ENCODE measurements at regions not wholly inside any gene's neighbourhood (a gene's known extent, or its start where the extent isn't known, plus 50 kb on each side); places are given as distances from the start of the nearest gene placed in this dataset.

DNA sequence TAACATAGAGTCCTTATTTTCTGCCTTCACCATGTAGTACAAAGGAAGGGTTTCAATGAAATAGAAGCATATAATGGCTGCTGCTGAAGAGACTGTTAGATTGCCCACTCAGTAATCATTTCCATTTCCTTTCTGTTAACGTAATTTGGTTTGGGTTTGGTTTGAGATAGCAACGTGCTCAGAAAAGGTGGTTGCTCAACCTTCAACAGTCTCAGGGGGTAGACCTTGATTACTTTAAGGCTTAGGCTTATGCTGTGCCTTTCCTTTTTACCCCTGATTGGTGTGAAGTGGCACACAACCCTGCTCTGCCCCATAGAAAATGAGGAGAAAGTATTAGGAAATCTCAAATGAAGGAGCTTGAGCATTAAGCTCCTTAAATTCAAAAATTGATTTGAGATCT lies 163.7 kb upstream of the TP63 start:
- H4K20me1 ChIP-seq (replicated peaks; ENCODE audit: insufficient read depth), result no peaks in the 10 kb centered on the region
- H3K4me1 Mint-ChIP-seq, result peaks cover 3% of the 10 kb centered on the region
- no peaks in the 10 kb centered on the region for H3F3A ChIP-seq (replicated peaks; ENCODE audit: low read depth)
- peak overlapping the region; percentile 24; the same call in 1 of the 2 replicates for H2AFZ ChIP-seq
- no peaks in the 10 kb centered on the region for H3K36me3 ChIP-seq (ENCODE audit: insufficient read depth)
- DNase-seq (ENCODE audit: low spot score) (no peak), ATAC-seq (no peak)
- H3K4me1 ChIP-seq (ENCODE audit: insufficient read depth), result no peaks in the 10 kb centered on the region
- H3K27ac Mint-ChIP-seq, result no peak overlapping the region
- H3K9me3 Mint-ChIP-seq, result no peaks in the 10 kb centered on the region
- H3K27ac ChIP-seq (ENCODE audit: low read depth), result no peak overlapping the region
- no peaks in the 10 kb centered on the region for H3K79me2 ChIP-seq (replicated peaks; ENCODE audit: insufficient read depth)
- TF ChIP-seq REST (IDR thresholded peaks at IDR 0.05; ENCODE audit: unreplicated experiment) (no peak), ETS1 (IDR thresholded peaks at IDR 0.05) (no peak), JUNB (IDR thresholded peaks at IDR 0.05; ENCODE audit: unreplicated experiment) (no peak), ZNF331 (CRISPR knock-in tag; IDR thresholded peaks at IDR 0.05; ENCODE audit: low read depth) (no peak), NANOG (IDR thresholded peaks at IDR 0.05; ENCODE audit: borderline replicate concordance) (no peak), STAT1 (IDR thresholded peaks at IDR 0.05; ENCODE audit: unreplicated experiment) (no peak), EZH2phosphoT487 (IDR thresholded peaks at IDR 0.05; ENCODE audit: unreplicated experiment) (no peak), CREB1 (CRISPR knock-in tag; IDR thresholded peaks at IDR 0.05; ENCODE audit: low read depth) (no peak), POLR2AphosphoS5 (IDR thresholded peaks at IDR 0.05; ENCODE audit: low read depth) (no peak), EZH2 (IDR thresholded peaks at IDR 0.05; ENCODE audit: low read depth, unreplicated experiment) (no peak), CTCF (conservative IDR thresholded peaks at IDR 0.05; ENCODE audit: low read depth in 2 of 2) (no peak), ZNF114 (CRISPR knock-in tag; IDR thresholded peaks at IDR 0.05) (no peak)
- no peak overlapping the region for H3K4me2 ChIP-seq
- no peaks in the 10 kb centered on the region for H3K9me2 ChIP-seq (ENCODE audit: insufficient read depth)
- no peaks in the 10 kb centered on the region for H3K27me3 ChIP-seq (ENCODE audit: insufficient read depth)
- H3K36me3 Mint-ChIP-seq (ENCODE audit: low read depth), result no peaks in the 10 kb centered on the region
- H3K27me3 Mint-ChIP-seq (ENCODE audit: insufficient read depth, low read depth, poor library complexity), result no peaks in the 10 kb centered on the region
- no peak overlapping the region for H3K4me3 ChIP-seq
- H3K4me3 Mint-ChIP-seq, result no peak overlapping the region
